ENCODE measurements at regions not wholly inside any gene's neighbourhood (a gene's known extent, or its start where the extent isn't known, plus 50 kb on each side); places are given as distances from the start of the nearest gene placed in this dataset.

- TF ChIP-seq CTCF (IDR thresholded peaks at IDR 0.05; ENCODE audit: low read length) (no peak), EZH2phosphoT487 (IDR thresholded peaks at IDR 0.05; ENCODE audit: low read length) (no peak), EZH2 (optimal IDR thresholded peaks at IDR 0.05; ENCODE audit: low read depth, low read length) (no peak)
These were observed 713.0 kb downstream of the BRINP3 start for GRCh38 chr1:189764391-189765320.

Data from MM.1S (cell line).